ENCODE measurements at regions not wholly inside any gene's neighbourhood (a gene's known extent, or its start where the extent isn't known, plus 50 kb on each side); places are given as distances from the start of the nearest gene placed in this dataset.

GRCh38 chr17:34813290-34813689 lies 148.0 kb downstream of the CCT6B start:
- TF ChIP-seq CTCF (IDR thresholded peaks at IDR 0.05), result no peak
- TF ChIP-seq POLR2A (IDR thresholded peaks at IDR 0.05), result no peak

All from breast epithelium (tissue), 3 donors.